ENCODE measurements at regions not wholly inside any gene's neighbourhood (a gene's known extent, or its start where the extent isn't known, plus 50 kb on each side); places are given as distances from the start of the nearest gene placed in this dataset.

DNA sequence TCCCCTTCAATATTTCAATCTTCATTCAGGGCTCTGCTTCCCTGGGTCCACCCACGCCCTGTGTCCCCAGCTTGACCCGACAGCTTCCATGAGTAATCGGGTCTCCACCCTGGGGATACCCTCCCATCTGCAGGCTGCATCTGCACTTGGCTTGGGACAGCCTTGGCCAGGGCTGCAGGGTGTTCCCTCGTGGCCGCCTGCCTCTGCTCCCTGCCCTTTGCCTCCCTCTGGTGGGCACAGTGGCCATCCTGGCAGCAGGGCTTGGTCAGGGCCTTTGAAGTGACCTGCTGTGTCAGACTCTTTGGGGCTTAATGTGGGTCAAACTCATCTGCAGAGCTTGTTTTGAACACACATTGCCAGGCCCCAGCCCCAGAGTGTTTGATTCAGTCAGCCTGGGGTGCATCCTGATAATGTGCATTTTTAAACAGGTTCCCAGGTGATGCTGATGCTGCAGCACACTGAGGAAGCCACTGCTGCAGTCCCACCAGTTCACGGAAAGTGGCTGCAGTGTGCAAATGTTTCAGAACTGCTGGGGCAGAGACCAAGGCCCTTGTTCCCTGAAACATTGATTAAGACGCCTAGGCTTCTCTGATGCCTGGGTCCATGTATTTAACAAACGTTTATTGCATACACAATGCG, 80.7 kb upstream of the SEC61G start:
- no peak for TF ChIP-seq EZH2 (IDR thresholded peaks at IDR 0.05; ENCODE audit: borderline replicate concordance, low read depth, low read length, severe bottlenecking)
- TF ChIP-seq, protein P1, sequence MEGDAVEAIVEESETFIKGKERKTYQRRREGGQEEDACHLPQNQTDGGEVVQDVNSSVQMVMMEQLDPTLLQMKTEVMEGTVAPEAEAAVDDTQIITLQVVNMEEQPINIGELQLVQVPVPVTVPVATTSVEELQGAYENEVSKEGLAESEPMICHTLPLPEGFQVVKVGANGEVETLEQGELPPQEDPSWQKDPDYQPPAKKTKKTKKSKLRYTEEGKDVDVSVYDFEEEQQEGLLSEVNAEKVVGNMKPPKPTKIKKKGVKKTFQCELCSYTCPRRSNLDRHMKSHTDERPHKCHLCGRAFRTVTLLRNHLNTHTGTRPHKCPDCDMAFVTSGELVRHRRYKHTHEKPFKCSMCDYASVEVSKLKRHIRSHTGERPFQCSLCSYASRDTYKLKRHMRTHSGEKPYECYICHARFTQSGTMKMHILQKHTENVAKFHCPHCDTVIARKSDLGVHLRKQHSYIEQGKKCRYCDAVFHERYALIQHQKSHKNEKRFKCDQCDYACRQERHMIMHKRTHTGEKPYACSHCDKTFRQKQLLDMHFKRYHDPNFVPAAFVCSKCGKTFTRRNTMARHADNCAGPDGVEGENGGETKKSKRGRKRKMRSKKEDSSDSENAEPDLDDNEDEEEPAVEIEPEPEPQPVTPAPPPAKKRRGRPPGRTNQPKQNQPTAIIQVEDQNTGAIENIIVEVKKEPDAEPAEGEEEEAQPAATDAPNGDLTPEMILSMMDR (IDR thresholded peaks at IDR 0.05; ENCODE audit: borderline replicate concordance, extremely low read depth, low read length, poor library complexity, severe bottlenecking): peak; percentile 39
- DNase-seq: no peak
- ATAC-seq (ENCODE audit: insufficient read depth, low read depth): no peak
- Histone ChIP-seq H3K9me3 (ENCODE audit: insufficient read depth, low read length, severe bottlenecking) (no peaks in the 10 kb centered on the region), H3K27me3 (ENCODE audit: insufficient read depth, low read length, poor library complexity) (no peaks in the 10 kb centered on the region), H3K79me2 (ENCODE audit: insufficient read depth, low read length) (no peaks in the 10 kb centered on the region), H3K36me3 (ENCODE audit: insufficient read depth, low read length) (no peaks in the 10 kb centered on the region), H3K4me1 (ENCODE audit: insufficient read depth, low read length) (no peaks in the 10 kb centered on the region), H3K9ac (ENCODE audit: low read depth, low read length) (no peak overlapping the region), H3K4me3 (ENCODE audit: low read depth in 1 of 2, low read length in 2 of 2) (no peak overlapping the region), H4K20me1 (ENCODE audit: insufficient read depth, low read length) (no peaks in the 10 kb centered on the region), H2AFZ (ENCODE audit: low read depth, low read length) (no peak overlapping the region), H3K4me2 (ENCODE audit: insufficient read depth, low read length) (no peak overlapping the region), H3K27ac (ENCODE audit: low read length) (no peak overlapping the region)

DNA sequence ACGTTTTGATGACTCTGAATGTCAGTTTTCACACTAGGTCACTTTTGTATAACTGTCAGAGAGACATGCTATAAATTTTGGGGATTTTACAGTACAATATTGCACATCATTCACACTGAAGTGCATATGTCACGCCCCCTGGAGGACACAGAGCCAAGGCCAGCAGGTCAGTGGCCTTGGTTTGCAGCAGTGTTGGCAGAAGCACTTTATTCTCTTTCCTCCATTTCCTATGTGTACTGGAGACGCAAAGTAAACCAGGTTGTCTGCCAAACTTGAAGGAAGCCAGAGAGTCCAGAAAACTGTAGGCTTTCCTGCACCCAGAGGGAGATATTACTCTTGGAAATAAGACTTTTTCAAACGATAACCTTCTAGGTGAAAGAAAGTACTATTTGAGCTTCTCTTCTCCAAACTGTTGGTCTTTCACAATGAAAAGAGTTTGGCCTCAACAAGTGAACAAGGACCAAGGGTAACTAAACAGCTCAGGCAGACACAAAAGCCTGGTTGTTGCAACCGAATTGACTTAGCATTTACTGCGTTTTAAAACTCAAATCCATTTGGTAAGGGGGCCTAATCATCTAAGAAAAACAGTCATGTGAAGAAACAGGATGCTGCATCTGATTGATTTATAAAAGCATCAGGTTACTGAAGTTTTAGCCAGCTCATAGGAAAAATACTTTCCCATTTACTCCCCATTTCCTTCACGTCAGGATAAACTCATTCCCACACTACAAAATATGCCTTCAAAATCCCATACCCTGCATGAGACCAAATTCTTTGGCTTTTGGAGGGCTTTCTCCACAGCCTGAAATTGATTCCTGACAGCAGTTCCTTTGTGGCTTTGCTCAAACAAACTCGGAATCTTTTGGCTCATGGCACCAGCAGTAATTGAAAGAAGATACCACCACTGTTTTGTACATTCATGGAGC, 83.0 kb upstream of the SEC61G start:
- Histone ChIP-seq H3K9ac (ENCODE audit: low read depth, low read length) (no peak overlapping the region), H2AFZ (ENCODE audit: low read depth, low read length) (no peak overlapping the region), H3K4me2 (ENCODE audit: insufficient read depth, low read length) (no peak overlapping the region), H3K36me3 (ENCODE audit: insufficient read depth, low read length) (no peaks in the 10 kb centered on the region), H3K9me3 (ENCODE audit: insufficient read depth, low read length, severe bottlenecking) (no peaks in the 10 kb centered on the region), H3K27me3 (ENCODE audit: insufficient read depth, low read length, poor library complexity) (no peaks in the 10 kb centered on the region), H3K4me3 (ENCODE audit: low read depth in 1 of 2, low read length in 2 of 2) (no peak overlapping the region), H3K27ac (ENCODE audit: low read length) (no peak overlapping the region), H3K4me1 (ENCODE audit: insufficient read depth, low read length) (no peaks in the 10 kb centered on the region), H3K79me2 (ENCODE audit: insufficient read depth, low read length) (no peaks in the 10 kb centered on the region), H4K20me1 (ENCODE audit: insufficient read depth, low read length) (no peaks in the 10 kb centered on the region)
- no peak for ATAC-seq (ENCODE audit: insufficient read depth, low read depth)
- DNase-seq: no peak
- no peak for TF ChIP-seq EZH2 (IDR thresholded peaks at IDR 0.05; ENCODE audit: borderline replicate concordance, low read depth, low read length, severe bottlenecking)
- TF ChIP-seq, protein P1 (IDR thresholded peaks at IDR 0.05; ENCODE audit: borderline replicate concordance, extremely low read depth, low read length, poor library complexity, severe bottlenecking): peak; percentile 42

DNA sequence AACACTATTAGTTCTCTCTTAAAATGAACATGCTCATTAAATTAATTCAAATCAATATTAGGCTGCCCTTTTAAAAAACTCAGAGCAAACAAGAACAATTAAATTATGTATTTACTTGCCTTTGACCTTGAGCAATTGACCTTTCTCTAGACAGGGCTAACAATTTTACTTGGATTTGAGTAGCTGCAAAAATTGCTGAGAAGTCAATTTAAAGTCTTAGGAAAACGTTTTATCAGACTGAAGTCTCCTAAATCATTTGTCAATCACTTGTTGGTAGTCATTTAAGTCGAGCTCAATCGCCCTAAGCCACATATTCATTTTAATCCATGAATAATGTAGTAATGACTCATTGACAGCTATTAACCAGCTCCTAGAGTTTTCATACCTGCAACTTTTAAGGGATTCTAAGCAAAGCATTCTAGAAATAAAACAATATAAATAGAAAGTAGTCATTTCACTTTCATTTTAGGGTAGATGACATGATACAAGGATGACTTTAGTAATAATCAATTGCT, 84.9 kb upstream of the SEC61G start:
- Histone ChIP-seq H3K27me3 (ENCODE audit: insufficient read depth, low read length, poor library complexity) (no peaks in the 10 kb centered on the region), H2AFZ (ENCODE audit: low read depth, low read length) (no peak overlapping the region), H3K9me3 (ENCODE audit: insufficient read depth, low read length, severe bottlenecking) (no peaks in the 10 kb centered on the region), H3K4me1 (ENCODE audit: insufficient read depth, low read length) (no peaks in the 10 kb centered on the region), H3K4me3 (ENCODE audit: low read depth in 1 of 2, low read length in 2 of 2) (no peak overlapping the region), H3K79me2 (ENCODE audit: insufficient read depth, low read length) (no peaks in the 10 kb centered on the region), H3K27ac (ENCODE audit: low read length) (no peak overlapping the region), H3K4me2 (ENCODE audit: insufficient read depth, low read length) (no peak overlapping the region), H4K20me1 (ENCODE audit: insufficient read depth, low read length) (no peaks in the 10 kb centered on the region), H3K9ac (ENCODE audit: low read depth, low read length) (no peak overlapping the region), H3K36me3 (ENCODE audit: insufficient read depth, low read length) (no peaks in the 10 kb centered on the region)
- ATAC-seq (ENCODE audit: insufficient read depth, low read depth) (no peak), DNase-seq (no peak)
- TF ChIP-seq, protein P1 (IDR thresholded peaks at IDR 0.05; ENCODE audit: borderline replicate concordance, extremely low read depth, low read length, poor library complexity, severe bottlenecking): no peak
- no peak for TF ChIP-seq EZH2 (IDR thresholded peaks at IDR 0.05; ENCODE audit: borderline replicate concordance, low read depth, low read length, severe bottlenecking)
